ENCODE measurements at regions not wholly inside any gene's neighbourhood (a gene's known extent, or its start where the extent isn't known, plus 50 kb on each side); places are given as distances from the start of the nearest gene placed in this dataset.
"Not testable (repeated sequence)": the region's sequence is repeated elsewhere in the genome, so short reads cannot be mapped to it uniquely, and the experiment has no call there.

GRCh38 chr15:32506787-32507186, 51.4 kb upstream of the GOLGA8O start:
- intact Hi-C loops (cut with DNase I); H3K4me1 ChIP-seq; H3K4me3 ChIP-seq; ATAC-seq; H3K27me3 ChIP-seq; H3K9me3 ChIP-seq; H3K27ac ChIP-seq; H3K36me3 ChIP-seq; DNase-seq: not testable (repeated sequence)
- no CpG with 5 or more reads among the region's 2 CpGs for WGBS, 2 donors

GRCh38 chr15:32505633-32506032, 50.2 kb upstream of the GOLGA8O start:
- ATAC-seq; H3K4me3 ChIP-seq; H3K27me3 ChIP-seq; H3K9me3 ChIP-seq; H3K4me1 ChIP-seq; intact Hi-C loops (cut with DNase I); H3K27ac ChIP-seq; H3K36me3 ChIP-seq; DNase-seq: not testable (repeated sequence)
- no CpG with 5 or more reads among the region's 4 CpGs for WGBS, 2 donors

Measured in heart right ventricle (tissue), 16 donors.